Naive thymus-derived CD4-positive, alpha-beta T cell (primary cell): ENCODE measurements at regions not wholly inside any gene's neighbourhood (a gene's known extent, or its start where the extent isn't known, plus 50 kb on each side); places are given as distances from the start of the nearest gene placed in this dataset.
"Not testable (repeated sequence)": the region's sequence is repeated elsewhere in the genome, so short reads cannot be mapped to it uniquely, and the experiment has no call there.

Source experiments
- ATAC-seq: fragments of 150-1000 bp; cut with Tn5 transposase; 2 replicates; pipeline ENCODE4 v1.10.0; 2021; ENCODE audit warnings: mild to moderate bottlenecking, moderate library complexity
- CTCF ChIA-PET: fragments of 350-600 bp; sonication (Branson Sonifier 250); formaldehyde crosslinking; loops from one replicate; lab custom pipeline; 2021; ENCODE audit warnings: antibody characterized with exemption; lab: Charles Lee
- POLR2A ChIA-PET: fragments of 350-600 bp; sonication (Branson Sonifier 250); formaldehyde crosslinking; loops from one replicate; lab custom pipeline; 2021; ENCODE audit warnings: antibody characterized with exemption, inconsistent platforms; lab: Charles Lee
- DNase-seq, 9 donors: peaks; one replicate each; pipeline versions ENCODE4 v3.0.0 to v3.0.0-alpha.2; 2020 to 2022; ENCODE audit warnings: mixed read lengths in 1 of 9
- H3K27ac ChIP-seq: one replicate; pipeline ENCODE4 v1.7.0; 2013; ENCODE audit warnings: mild to moderate bottlenecking, low read depth, low read length, moderate library complexity
- H3K27me3 ChIP-seq, 2 donors: one replicate each; pipeline ENCODE4 v1.7.0; 2013; ENCODE audit warnings: low read length in 2 of 2, mild to moderate bottlenecking in 2 of 2, moderate library complexity in 2 of 2; ENCODE audit not compliant: control insufficient read depth in 2 of 2, insufficient read depth in 2 of 2
- H3K36me3 ChIP-seq, 3 experiments: 1 replicate in 2 of 3; 2 replicates in 1 of 3; pipeline ENCODE4 v1.7.0; 2013; ENCODE audit warnings: low read length in 3 of 3, mild to moderate bottlenecking in 3 of 3, moderate library complexity in 1 of 3; ENCODE audit not compliant: insufficient read depth in 3 of 3, control insufficient read depth in 2 of 3
- H3K4me1 ChIP-seq, 2 donors: one replicate each; pipeline ENCODE4 v1.7.0; 2013; ENCODE audit warnings: low read length in 2 of 2, mild to moderate bottlenecking in 2 of 2, moderate library complexity in 1 of 2; ENCODE audit not compliant: control insufficient read depth in 2 of 2, insufficient read depth in 2 of 2
- H3K4me3 ChIP-seq: 2 replicates; pipeline ENCODE4 v1.7.0; 2013; ENCODE audit warnings: mild to moderate bottlenecking, low read length
- H3K9me3 ChIP-seq, 3 experiments: 1 replicate in 2 of 3; 2 replicates in 1 of 3; pipeline ENCODE4 v1.7.0; 2013; ENCODE audit warnings: low read length in 3 of 3; ENCODE audit not compliant: control insufficient read depth in 2 of 3
- H3K27ac Mint-ChIP-seq, 9 donors: one replicate each; pipeline ENCODE4 v1.8.0; 2020 to 2022; ENCODE audit warnings: mixed read lengths in 9 of 9, mild to moderate bottlenecking in 8 of 9, moderate library complexity in 5 of 9, inconsistent platforms in 2 of 9
- H3K27me3 Mint-ChIP-seq, 5 donors: one replicate each; pipeline ENCODE4 v1.8.0; 2021 to 2022; ENCODE audit warnings: mixed read lengths in 5 of 5, mild to moderate bottlenecking in 1 of 5
- H3K36me3 Mint-ChIP-seq, 5 donors: one replicate each; pipeline ENCODE4 v1.8.0; 2020 to 2022; ENCODE audit warnings: mixed read lengths in 5 of 5, mild to moderate bottlenecking in 3 of 5, inconsistent platforms in 1 of 5
- H3K4me1 Mint-ChIP-seq, 7 donors: one replicate each; pipeline ENCODE4 v1.8.0; 2020 to 2022; ENCODE audit warnings: mixed read lengths in 7 of 7, mild to moderate bottlenecking in 3 of 7, inconsistent platforms in 1 of 7
- H3K4me3 Mint-ChIP-seq, 10 donors: one replicate each; pipeline ENCODE4 v1.8.0; 2020 to 2022; ENCODE audit warnings: mild to moderate bottlenecking in 10 of 10, mixed read lengths in 10 of 10, moderate library complexity in 6 of 10, inconsistent platforms in 2 of 10
- H3K9me3 Mint-ChIP-seq, 11 donors: one replicate each; pipeline ENCODE4 v1.8.0; 2020 to 2022; ENCODE audit warnings: mixed read lengths in 11 of 11, mild to moderate bottlenecking in 4 of 11, inconsistent platforms in 1 of 11, moderate library complexity in 1 of 11
- intact Hi-C, 2 donors: fragments of 100-400 bp; cut with micrococcal nuclease; formaldehyde crosslinking; loops; one replicate each; pipeline ENCODE4 v1.15.1; 2023

DNA sequence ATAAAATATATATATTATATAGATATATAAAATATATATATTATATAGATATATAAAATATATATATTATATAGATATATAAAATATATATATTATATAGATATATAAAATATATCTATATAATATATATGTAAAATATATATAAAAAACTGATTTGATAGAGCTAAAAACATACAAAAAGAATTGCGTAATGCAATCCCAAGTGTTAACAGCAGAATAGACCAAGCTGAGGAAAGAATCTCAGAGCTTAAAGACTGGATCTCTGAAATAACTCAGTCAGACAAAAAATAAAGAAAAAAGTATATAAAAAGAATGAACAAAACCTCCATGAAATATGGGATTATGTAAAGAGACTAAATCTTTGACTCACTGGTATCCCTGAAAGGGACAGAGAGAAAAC is 112.8 kb upstream of the GCFC2 start:
- H3K4me3 ChIP-seq, H3K4me3 Mint-ChIP-seq, POLR2A ChIA-PET, H3K36me3 Mint-ChIP-seq, H3K27ac ChIP-seq, H3K27me3 ChIP-seq, H3K36me3 ChIP-seq, H3K4me1 Mint-ChIP-seq, H3K27ac Mint-ChIP-seq, CTCF ChIA-PET, intact Hi-C loops, H3K9me3 ChIP-seq, ATAC-seq, DNase-seq, H3K4me1 ChIP-seq: not testable (repeated sequence)
- peaks cover 0 to 22% (median 6%) of the 10 kb centered on the region in 11 donors for H3K9me3 Mint-ChIP-seq
- peaks cover 0 to 11% (median 3%) of the 10 kb centered on the region in 5 donors for H3K27me3 Mint-ChIP-seq

DNA sequence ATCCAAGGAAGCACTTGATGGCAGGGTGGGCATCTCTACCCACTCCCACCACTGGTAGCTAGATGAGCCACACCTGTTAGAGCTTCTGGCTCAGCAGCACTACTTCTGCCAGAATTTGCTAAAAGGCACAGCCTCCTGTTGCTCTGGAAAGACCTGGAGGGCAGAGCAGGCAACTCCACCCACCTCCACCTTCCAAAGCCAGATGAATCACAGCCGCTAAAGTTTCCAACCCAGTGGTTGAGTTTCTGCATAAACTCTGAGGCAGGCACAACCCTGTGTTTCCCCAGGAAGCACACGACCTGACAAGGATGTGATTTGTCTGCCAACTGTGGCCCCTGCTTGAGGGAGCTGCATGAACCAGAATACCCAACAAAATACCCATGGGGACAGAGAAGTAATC is 111.6 kb upstream of the GCFC2 start:
- no peak overlapping the region for H3K4me3 Mint-ChIP-seq
- DNase-seq: no peak
- Histone ChIP-seq H3K4me1 (no peaks in the 10 kb centered on the region), H3K27me3 (no peaks in the 10 kb centered on the region), H3K4me3 (no peak overlapping the region), H3K36me3 (no peaks in the 10 kb centered on the region), H3K9me3 (no peaks in the 10 kb centered on the region), H3K27ac (no peak overlapping the region)
- peaks cover 0 to 11% (median 3%) of the 10 kb centered on the region in 5 donors for H3K27me3 Mint-ChIP-seq
- H3K9me3 Mint-ChIP-seq: peaks cover 0 to 22% (median 6%) of the 10 kb centered on the region in 11 donors
- intact Hi-C loops: no loop called here
- no peaks in the 10 kb centered on the region for H3K4me1 Mint-ChIP-seq
- no peak overlapping the region for H3K27ac Mint-ChIP-seq
- ChIA-PET POLR2A (no interaction called here), CTCF (no interaction called here)
- no peaks in the 10 kb centered on the region for H3K36me3 Mint-ChIP-seq
- ATAC-seq: no peak

DNA sequence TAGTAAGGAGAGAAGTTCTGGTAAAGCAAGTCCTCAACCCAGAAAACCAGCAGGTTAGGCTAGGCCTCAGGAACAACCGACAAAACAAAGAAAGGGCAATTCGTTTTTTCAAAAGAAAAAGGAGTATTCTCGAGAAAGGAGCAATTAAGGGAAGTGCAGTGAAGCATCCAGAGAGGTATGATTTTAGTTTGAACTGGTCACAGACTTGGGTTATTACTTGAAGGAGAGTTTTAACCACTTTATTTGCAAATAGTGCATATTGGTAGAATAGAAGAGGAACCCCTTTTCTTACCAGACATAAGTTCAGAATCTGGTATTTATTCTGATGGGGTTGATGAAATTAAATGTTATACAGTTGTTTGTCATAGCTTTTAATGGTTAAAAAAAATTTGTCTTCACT is 110.0 kb upstream of the GCFC2 start:
- H3K27ac ChIP-seq: no peak overlapping the region
- no peaks in the 10 kb centered on the region for H3K4me1 Mint-ChIP-seq
- no peak overlapping the region for H3K27ac Mint-ChIP-seq
- no peaks in the 10 kb centered on the region for H3K36me3 ChIP-seq
- H3K27me3 ChIP-seq: no peaks in the 10 kb centered on the region
- no peak for DNase-seq
- POLR2A ChIA-PET: no interaction called here
- no peak overlapping the region for H3K4me3 Mint-ChIP-seq
- H3K36me3 Mint-ChIP-seq: no peaks in the 10 kb centered on the region
- no peaks in the 10 kb centered on the region for H3K4me1 ChIP-seq
- peaks cover 0 to 11% (median 3%) of the 10 kb centered on the region in 5 donors for H3K27me3 Mint-ChIP-seq
- H3K9me3 Mint-ChIP-seq: peaks cover 0 to 20% (median 5%) of the 10 kb centered on the region in 11 donors
- intact Hi-C loops: no loop called here
- CTCF ChIA-PET: no interaction called here
- H3K9me3 ChIP-seq: no peaks in the 10 kb centered on the region
- no peak overlapping the region for H3K4me3 ChIP-seq
- no peak for ATAC-seq

DNA sequence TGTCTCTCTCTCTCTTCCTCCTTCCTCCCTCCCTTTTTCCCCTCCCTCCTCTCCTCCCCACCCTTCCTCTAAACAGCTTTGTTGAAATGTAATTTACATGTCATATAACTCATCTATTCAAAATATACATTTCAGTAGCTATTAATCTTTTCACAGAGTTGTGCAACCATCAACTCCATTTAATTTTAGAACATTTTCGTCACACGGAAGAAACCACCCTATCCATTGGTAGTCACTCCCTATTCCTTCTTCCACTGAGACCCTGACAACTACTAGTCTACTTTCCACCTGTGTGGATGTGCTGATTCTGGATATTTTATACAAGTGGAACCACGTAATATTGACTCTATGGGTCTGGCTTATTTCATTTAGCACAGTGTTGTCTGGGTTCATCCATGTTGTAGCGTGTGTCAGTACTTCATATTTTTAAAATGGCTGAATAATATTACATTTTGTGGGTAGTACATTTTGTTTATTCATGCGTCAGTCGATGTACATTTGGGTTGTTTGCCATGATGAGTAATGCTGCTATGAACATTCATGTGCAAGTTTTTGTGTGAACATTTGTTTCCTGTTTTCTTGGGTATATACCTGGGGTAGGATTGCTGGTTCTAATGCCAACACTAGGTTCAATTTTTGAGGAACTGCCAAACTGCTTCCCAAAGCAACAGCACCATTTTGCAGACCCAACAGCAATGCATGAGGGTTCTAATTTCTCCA is 100.1 kb upstream of the GCFC2 start:
- ChIA-PET CTCF (no interaction called here), POLR2A (no interaction called here)
- intact Hi-C loops: no loop called here
- ATAC-seq (no peak), DNase-seq (no peak)
- Histone ChIP-seq H3K27me3 (no peaks in the 10 kb centered on the region), H3K36me3 (no peaks in the 10 kb centered on the region), H3K4me1 (no peaks in the 10 kb centered on the region), H3K9me3 (no peaks in the 10 kb centered on the region), H3K27ac (no peak overlapping the region), H3K4me3 (no peak overlapping the region)
- H3K4me1 Mint-ChIP-seq: no peaks in the 10 kb centered on the region
- peaks cover 0 to 14% (median 8%) of the 10 kb centered on the region in 5 donors for H3K27me3 Mint-ChIP-seq
- peaks cover 0 to 2% (median 0%) of the 10 kb centered on the region in 11 donors for H3K9me3 Mint-ChIP-seq
- no peaks in the 10 kb centered on the region for H3K36me3 Mint-ChIP-seq
- no peak overlapping the region for H3K27ac Mint-ChIP-seq
- H3K4me3 Mint-ChIP-seq: no peak overlapping the region

DNA sequence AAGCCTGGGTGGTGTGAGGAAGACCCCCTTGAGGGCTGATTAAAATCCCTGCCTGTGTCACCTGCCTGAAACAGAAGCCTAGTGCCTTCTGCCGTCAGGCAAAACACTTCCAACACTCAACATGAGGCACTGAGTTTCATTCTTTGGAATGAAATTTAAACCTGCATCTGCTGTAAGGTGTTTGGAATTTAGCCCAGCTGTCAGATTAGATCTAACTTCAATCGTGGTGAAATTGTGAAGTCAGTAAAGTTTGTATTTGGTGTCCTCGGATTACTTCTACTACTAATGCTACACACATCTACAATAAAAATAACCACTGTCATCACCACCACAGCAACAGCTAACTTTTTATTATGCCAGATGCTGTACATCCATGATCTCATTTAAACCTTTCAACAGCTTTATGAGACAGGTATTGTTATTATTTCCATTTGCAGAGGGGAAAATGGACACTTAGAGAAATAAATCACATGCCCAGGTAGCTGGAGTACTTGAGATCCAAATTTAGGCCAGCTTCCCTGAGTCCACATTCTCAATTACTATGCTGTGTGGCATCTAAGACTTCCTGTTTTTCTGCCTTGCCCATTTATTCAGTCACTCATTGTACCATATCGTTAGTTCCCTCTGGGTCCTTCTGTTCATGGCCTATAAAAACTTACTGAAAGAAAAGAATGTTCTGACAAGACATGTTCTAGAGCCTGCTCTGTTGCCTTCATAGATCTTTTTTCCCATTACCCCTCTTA is 98.2 kb upstream of the GCFC2 start:
- Histone ChIP-seq H3K9me3 (no peaks in the 10 kb centered on the region), H3K27me3 (no peaks in the 10 kb centered on the region), H3K4me1 (no peaks in the 10 kb centered on the region), H3K27ac (no peak overlapping the region), H3K4me3 (no peak overlapping the region), H3K36me3 (no peaks in the 10 kb centered on the region)
- Mint-ChIP-seq H3K4me3 (no peak overlapping the region), H3K36me3 (no peaks in the 10 kb centered on the region), H3K9me3 (peaks cover 0 to 3% (median 0%) of the 10 kb centered on the region in 11 donors), H3K4me1 (no peaks in the 10 kb centered on the region), H3K27ac (no peak overlapping the region), H3K27me3 (peaks cover 0 to 18% (median 12%) of the 10 kb centered on the region in 5 donors)
- no peak for ATAC-seq
- intact Hi-C loops: no loop called here
- POLR2A ChIA-PET: no interaction called here
- CTCF ChIA-PET: no interaction called here
- no peak for DNase-seq

DNA sequence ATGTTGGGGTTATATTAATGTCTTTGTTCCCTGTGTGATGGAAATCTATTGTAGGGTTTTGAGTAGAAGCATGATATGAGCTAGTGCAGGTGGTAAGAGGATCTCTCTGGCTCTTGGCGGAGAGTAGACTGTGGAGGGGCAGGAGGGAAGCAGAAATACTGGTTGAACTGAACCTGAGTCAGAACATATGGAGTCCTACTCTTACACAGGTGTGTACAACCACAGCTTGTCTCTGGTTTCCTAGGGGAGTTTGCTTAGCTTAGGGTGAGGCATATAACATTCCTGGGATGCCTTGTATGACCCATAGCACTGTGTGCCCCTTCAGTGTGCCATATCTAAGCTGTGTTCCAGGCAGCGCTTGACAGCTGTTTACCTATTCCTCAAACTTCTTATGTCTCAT is 97.3 kb upstream of the GCFC2 start:
- H3K36me3 ChIP-seq: no peaks in the 10 kb centered on the region
- H3K27ac ChIP-seq: no peak overlapping the region
- DNase-seq (no peak), ATAC-seq (no peak)
- CTCF ChIA-PET: no interaction called here
- no peak overlapping the region for H3K4me3 ChIP-seq
- Mint-ChIP-seq H3K9me3 (peaks cover 0 to 3% (median 0%) of the 10 kb centered on the region in 11 donors), H3K27me3 (peaks cover 0 to 18% (median 7%) of the 10 kb centered on the region in 5 donors), H3K4me3 (no peak overlapping the region), H3K27ac (no peak overlapping the region), H3K4me1 (no peaks in the 10 kb centered on the region), H3K36me3 (no peaks in the 10 kb centered on the region)
- intact Hi-C loops: no loop called here
- H3K27me3 ChIP-seq: no peaks in the 10 kb centered on the region
- H3K9me3 ChIP-seq: no peaks in the 10 kb centered on the region
- H3K4me1 ChIP-seq: no peaks in the 10 kb centered on the region
- POLR2A ChIA-PET: no interaction called here
